Skeletal muscle cell (primary cell): ENCODE measurements at regions not wholly inside any gene's neighbourhood (a gene's known extent, or its start where the extent isn't known, plus 50 kb on each side); places are given as distances from the start of the nearest gene placed in this dataset.

ENCODE experiments used
- DNase-seq: peaks from one replicate; pipeline ENCODE4 v3.0.0-alpha.2; 2010; ENCODE audit warnings: low read depth
- H3K4me3 ChIP-seq: 2 replicates; pipeline ENCODE4 v1.5.1; 2011; ENCODE audit warnings: low read depth, mild to moderate bottlenecking, control low read depth, low read length, moderate library complexity

GRCh38 chr10:33553748-33554571 lies 219.5 kb upstream of the NRP1 start:
- H3K4me3 ChIP-seq = no peak overlapping the region
- no peak for DNase-seq

GRCh38 chr10:33552290-33552689 lies 217.8 kb upstream of the NRP1 start:
- no peak overlapping the region for H3K4me3 ChIP-seq
- DNase-seq = no peak

DNA sequence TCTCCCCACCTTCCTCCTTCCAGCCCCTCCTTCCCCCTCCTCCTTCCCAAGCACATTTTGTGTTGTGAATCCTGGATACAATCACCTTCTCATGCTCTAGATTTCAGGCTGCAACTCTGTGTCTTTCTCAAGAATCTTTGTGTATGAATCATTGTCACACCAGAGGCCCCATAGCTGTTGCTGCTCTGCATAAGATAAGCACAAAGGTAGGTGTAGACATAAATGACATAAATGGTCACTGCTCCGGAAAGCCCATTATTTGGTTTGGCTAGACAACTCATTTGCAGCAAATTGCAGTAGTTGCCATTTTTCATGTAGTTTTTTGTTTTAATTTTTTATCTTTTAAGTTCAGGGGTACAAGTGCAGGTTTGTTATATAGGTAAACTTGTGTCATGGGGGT lies 216.3 kb upstream of the NRP1 start:
- no peak for DNase-seq

DNA sequence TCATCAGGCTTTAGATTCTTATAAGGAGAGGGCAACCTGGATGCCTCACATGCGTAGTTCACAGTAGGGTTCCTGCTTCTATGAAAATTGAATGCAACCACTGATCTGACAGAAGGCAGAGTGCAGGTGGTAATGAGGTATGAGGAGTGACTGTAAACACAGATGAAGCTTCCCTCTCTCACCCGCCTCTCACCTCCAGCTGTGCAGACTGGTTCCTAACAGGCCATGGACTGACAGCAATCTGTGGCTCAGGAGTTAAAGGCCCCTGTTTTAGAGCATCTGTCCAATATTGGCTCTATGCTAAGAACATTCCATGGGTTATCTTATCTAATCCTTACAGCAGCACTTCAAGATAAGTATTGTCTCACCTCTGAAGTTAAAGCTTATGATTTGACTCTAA lies 213.5 kb upstream of the NRP1 start:
- DNase-seq = no peak
- no peak overlapping the region for H3K4me3 ChIP-seq

More for the DNA sequence above, 216.3 kb upstream of the NRP1 start:
- H3K4me3 ChIP-seq = no peak overlapping the region

DNA sequence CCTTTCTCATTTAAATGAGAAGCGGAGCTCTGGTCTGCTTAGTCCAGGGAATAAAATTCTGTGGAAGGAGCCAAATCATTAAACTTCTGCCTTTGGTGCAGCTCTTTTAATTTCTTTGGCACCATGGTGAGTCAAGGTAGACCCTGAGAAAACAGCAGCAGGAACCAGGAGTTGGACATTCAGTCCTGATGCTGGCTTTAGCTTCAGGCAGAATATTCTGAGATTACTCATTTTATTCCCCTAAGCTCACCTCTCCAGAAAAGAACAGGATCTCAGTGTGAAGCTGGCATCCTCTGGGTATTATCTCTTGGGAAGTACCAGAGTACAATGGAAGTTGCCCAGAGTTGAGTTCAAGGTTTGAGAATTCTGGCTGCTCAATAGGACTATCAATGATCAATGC lies 211.6 kb upstream of the NRP1 start:
- no peak for DNase-seq
- H3K4me3 ChIP-seq = no peak overlapping the region

- peak; percentile 4 for DNase-seq
Measured at GRCh38 chr10:33542752-33543505, 208.5 kb upstream of the NRP1 start.

DNA sequence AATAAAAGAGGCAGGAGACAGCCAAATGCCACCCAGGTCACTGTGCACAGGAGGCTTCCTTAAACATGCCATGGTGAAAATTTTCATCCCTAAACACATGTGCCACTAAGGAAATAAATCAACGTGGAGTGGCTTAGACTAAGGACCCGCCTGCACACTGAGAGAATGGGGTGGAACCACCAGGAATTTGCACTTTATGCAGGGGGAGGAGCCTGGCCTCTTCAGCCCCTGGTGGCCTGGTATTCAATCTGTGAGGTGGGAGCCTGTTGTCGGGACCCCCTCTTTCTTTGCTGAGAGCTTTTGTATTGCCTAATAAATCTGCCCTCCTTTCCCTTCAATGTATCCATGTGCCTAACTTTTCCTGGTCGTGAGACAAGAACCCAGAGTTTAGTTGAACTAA lies 204.6 kb upstream of the NRP1 start:
- no peak for DNase-seq
- H3K4me3 ChIP-seq = no peak overlapping the region

More at GRCh38 chr10:33542752-33543505, 208.5 kb upstream of the NRP1 start:
- H3K4me3 ChIP-seq = no peak overlapping the region

GRCh38 chr10:33537066-33537465 lies 202.6 kb upstream of the NRP1 start:
- H3K4me3 ChIP-seq = no peak overlapping the region
- peak; percentile 15 for DNase-seq

- no peak overlapping the region for H3K4me3 ChIP-seq
- DNase-seq = no peak
Measured at GRCh38 chr10:33536508-33536907, 202.0 kb upstream of the NRP1 start.

- no peak for DNase-seq
- H3K4me3 ChIP-seq = no peak overlapping the region
Measured at GRCh38 chr10:33535866-33536265, 201.4 kb upstream of the NRP1 start.

DNA sequence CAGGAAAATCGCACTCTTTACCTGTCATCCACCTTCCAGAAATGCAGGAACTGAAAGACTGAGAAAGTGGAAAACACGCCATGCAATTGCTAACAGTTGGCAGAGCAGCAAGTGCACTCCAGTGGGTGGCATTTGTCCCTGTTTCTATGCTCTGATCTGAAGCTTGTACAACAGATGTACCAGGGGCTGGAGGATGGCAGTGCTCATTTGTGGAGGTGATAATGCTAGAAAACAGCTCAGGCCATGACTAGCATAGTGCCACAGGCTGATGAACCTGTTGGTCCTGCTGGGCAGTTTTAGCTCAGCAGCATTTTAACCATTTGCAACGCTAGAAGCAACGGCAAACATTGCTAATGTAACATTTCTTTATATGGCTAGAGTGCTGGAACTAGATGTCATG lies 199.9 kb upstream of the NRP1 start:
- no peak overlapping the region for H3K4me3 ChIP-seq
- no peak for DNase-seq

DNA sequence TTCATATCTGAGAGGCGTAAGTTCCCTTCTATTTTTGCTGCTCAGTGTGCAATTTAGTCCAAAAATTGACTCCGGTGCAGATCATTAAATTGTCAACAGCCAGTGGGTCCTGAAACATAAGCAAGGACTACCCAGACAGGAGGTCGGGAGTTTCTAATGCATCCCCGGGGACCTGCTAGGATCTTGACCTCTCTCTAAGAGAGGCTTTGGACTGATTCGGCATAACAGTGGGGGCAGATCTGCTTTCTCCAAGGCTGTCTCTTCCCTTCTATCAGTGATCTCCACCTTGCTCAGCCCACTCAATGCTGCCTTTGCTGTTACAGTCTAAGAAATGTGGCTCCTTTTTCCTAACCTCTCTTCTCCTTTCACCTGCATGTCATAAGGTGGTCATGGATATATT lies 199.1 kb upstream of the NRP1 start:
- no peak overlapping the region for H3K4me3 ChIP-seq
- DNase-seq = no peak

- H3K4me3 ChIP-seq = no peak overlapping the region
- DNase-seq = no peak
Measured at GRCh38 chr10:33532901-33533300, 198.4 kb upstream of the NRP1 start.

DNA sequence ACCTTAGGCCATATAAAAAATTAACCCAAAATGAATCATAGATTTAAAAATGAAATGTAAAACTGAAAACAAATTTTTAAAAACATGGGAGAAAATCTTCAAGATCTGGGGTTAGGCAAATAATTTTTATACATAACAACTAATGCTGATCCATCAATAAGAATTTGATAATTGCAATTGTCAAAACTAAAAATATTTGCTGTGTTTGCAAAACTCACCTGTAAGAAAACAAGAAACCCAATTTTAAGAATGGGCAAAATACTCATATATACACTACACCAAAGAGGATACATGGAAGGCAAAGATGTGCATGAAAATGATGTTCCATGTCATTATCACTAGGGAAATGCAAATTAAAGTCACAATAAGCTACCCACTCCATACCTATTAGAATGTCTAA lies 194.8 kb upstream of the NRP1 start:
- H3K4me3 ChIP-seq = no peak overlapping the region
- no peak for DNase-seq

DNA sequence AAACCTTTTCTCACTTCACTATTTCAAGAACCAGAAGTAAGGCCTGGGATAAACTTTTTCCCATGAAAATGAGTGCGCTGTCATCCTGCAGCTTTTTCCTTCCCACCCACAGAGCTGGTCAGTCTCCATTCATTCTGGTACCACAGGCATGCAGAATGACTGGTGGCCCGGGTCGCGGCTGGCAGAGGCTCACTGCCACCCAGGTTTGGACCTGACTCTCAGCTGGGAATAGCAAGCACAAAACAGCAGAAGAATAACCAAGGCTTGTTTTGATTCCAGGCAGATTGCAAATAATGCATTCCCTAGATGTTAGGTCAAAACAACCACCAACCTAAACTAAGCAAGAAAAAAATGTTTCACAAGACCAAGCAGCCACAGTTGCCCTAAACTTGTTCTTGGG lies 190.5 kb upstream of the NRP1 start:
- no peak overlapping the region for H3K4me3 ChIP-seq
- peak; percentile 43 for DNase-seq

GRCh38 chr10:33524041-33524440 lies 189.6 kb upstream of the NRP1 start:
- DNase-seq = no peak
- H3K4me3 ChIP-seq = no peak overlapping the region

DNA sequence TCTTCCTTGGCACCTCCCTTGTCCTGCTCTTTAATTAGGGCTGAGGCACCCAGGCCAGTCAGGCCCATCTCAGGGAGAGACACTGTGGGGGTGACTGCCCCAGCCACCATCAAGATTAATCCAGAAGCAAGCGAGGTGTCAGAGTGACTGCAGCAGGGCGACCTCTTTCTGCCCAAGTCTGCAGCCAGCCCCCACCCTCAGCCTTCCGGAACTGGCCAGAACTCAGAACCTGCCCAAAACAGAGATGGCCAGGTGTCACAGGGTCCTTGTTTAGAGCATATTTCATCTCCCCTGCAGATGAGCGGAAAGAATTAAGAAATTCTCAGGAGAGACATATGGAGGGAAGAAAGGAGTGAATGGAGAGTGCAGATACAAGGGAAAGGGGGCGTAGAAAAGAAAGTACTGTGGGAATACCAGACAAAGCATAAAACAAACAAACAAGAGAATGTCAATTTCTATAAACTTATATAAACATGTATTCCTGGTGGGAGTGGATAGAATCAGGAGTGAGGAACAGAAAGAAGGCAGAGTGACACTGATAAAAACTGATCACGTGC lies 188.8 kb upstream of the NRP1 start:
- no peak for DNase-seq
- no peak overlapping the region for H3K4me3 ChIP-seq

- DNase-seq = no peak
Measured at GRCh38 chr10:33521904-33522303, 187.4 kb upstream of the NRP1 start.

DNA sequence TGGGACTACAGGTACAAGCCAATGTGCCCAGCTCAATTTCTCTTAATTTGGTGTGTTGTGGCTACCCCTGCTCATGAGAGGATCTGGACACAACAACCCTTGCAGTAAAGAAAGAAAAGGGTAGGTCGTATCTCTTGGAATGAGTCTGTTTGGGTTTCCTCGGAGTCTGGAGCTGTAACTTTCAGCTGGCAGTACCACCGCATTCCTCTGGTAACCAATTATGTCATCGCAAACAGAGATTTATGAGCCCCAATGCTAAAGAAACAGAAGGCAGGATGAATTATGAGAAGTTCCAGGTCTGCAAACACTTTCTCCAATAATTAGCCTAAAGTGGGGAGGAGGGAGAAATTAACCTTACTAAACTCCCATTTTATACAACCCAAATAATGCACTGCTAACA lies 186.6 kb upstream of the NRP1 start:
- DNase-seq = no peak

More at GRCh38 chr10:33521904-33522303, 187.4 kb upstream of the NRP1 start:
- H3K4me3 ChIP-seq = no peak overlapping the region

GRCh38 chr10:33520223-33520622 lies 185.8 kb upstream of the NRP1 start:
- DNase-seq = no peak
- H3K4me3 ChIP-seq = no peak overlapping the region

More for the DNA sequence above, 186.6 kb upstream of the NRP1 start:
- no peak overlapping the region for H3K4me3 ChIP-seq
